IMR-90 (cell line): ENCODE measurements at regions not wholly inside any gene's neighbourhood (a gene's known extent, or its start where the extent isn't known, plus 50 kb on each side); places are given as distances from the start of the nearest gene placed in this dataset.

ENCODE experiments used
- CEBPB ChIP-seq: IDR thresholded peaks from 2 replicates; pipeline ENCODE4 v1.6.1; 2012; ENCODE audit warnings: low read depth, low read length, improper control_type of control experiment
- CTCF ChIP-seq: conservative IDR thresholded peaks from 2 replicates; pipeline ENCODE4 v1.5.1; 2012; ENCODE audit warnings: mild to moderate bottlenecking, low read depth, low read length, improper control_type of control experiment
- ELK1 ChIP-seq: fragments of 150-350 bp; IDR thresholded peaks from 2 replicates; pipeline ENCODE4 v1.6.1; 2016; ENCODE audit warnings: low read depth, mild to moderate bottlenecking, low read length, moderate library complexity, borderline replicate concordance
- FOS ChIP-seq: fragments of 150-350 bp; IDR thresholded peaks from 2 replicates; pipeline ENCODE4 v1.6.1; 2016; ENCODE audit warnings: low read depth, low read length
- MAZ ChIP-seq: IDR thresholded peaks from 2 replicates; pipeline ENCODE4 v1.6.1; 2012; ENCODE audit warnings: low read depth, mild to moderate bottlenecking, low read length, improper control_type of control experiment, moderate library complexity, borderline replicate concordance
- MXI1 ChIP-seq: IDR thresholded peaks from 2 replicates; pipeline ENCODE4 v1.6.1; 2012; ENCODE audit warnings: low read depth, mild to moderate bottlenecking, low read length, moderate library complexity, borderline replicate concordance
- NFE2L2 ChIP-seq: fragments of 150-350 bp; IDR thresholded peaks from 2 replicates; pipeline ENCODE4 v1.6.1; 2016; ENCODE audit warnings: low read depth, mild to moderate bottlenecking, low read length
- POLR2A ChIP-seq: IDR thresholded peaks from 2 replicates; pipeline ENCODE4 v1.6.1; 2012; ENCODE audit warnings: mild to moderate bottlenecking, low read depth, low read length
- RAD21 ChIP-seq: IDR thresholded peaks from 2 replicates; pipeline ENCODE4 v1.6.1; 2012; ENCODE audit warnings: low read length, improper control_type of control experiment
- RFX5 ChIP-seq: IDR thresholded peaks from 2 replicates; pipeline ENCODE4 v1.8.0; 2012; ENCODE audit warnings: low read depth, mild to moderate bottlenecking, low read length, moderate library complexity
- SMC3 ChIP-seq: fragments of 150-350 bp; IDR thresholded peaks from 2 replicates; pipeline ENCODE4 v1.6.1; 2016; ENCODE audit warnings: low read depth, mild to moderate bottlenecking, antibody characterized with exemption, low read length, moderate library complexity
- USF2 ChIP-seq: fragments of 150-350 bp; IDR thresholded peaks from 2 replicates; pipeline ENCODE4 v1.6.1; 2017; ENCODE audit warnings: mild to moderate bottlenecking, antibody characterized with exemption, low read length, low read depth

GRCh38 chr2:215695861-215696260 is 260.0 kb upstream of the FN1 start:
- TF ChIP-seq CTCF, result no peak
- no peak for TF ChIP-seq NFE2L2
- TF ChIP-seq POLR2A, result no peak
- no peak for TF ChIP-seq CEBPB
- TF ChIP-seq MXI1, result no peak
- no peak for TF ChIP-seq USF2
- TF ChIP-seq ELK1, result no peak
- no peak for TF ChIP-seq SMC3
- no peak for TF ChIP-seq FOS
- TF ChIP-seq RAD21, result no peak
- TF ChIP-seq RFX5, result no peak
- TF ChIP-seq MAZ, result no peak
